Stimulated activated CD4-positive, alpha-beta T cell treated with anti-CD3 and anti-CD28 coated beads, Interleukin-1b, Interleukin-23, amount 100 ng/mL, for 48 hours (primary cell): ENCODE measurements at regions not wholly inside any gene's neighbourhood (a gene's known extent, or its start where the extent isn't known, plus 50 kb on each side); places are given as distances from the start of the nearest gene placed in this dataset.
"Not testable (repeated sequence)": the region's sequence is repeated elsewhere in the genome, so short reads cannot be mapped to it uniquely, and the experiment has no call there.

Experiments used
- DNase-seq: peaks from one replicate; pipeline ENCODE4 v3.0.0-alpha.2; 2020

- no peak for DNase-seq
Measured at GRCh38 chr5:154702477-154702876, 52.7 kb upstream of the LARP1 start.

- not testable (repeated sequence) for DNase-seq
Measured at GRCh38 chr5:154701725-154702124, 53.5 kb upstream of the LARP1 start.

GRCh38 chr5:154701181-154701580 lies 54.0 kb upstream of the LARP1 start:
- no peak for DNase-seq

- DNase-seq, result not testable (repeated sequence)
Measured at GRCh38 chr5:154700289-154700928, 54.8 kb upstream of the LARP1 start.

GRCh38 chr5:154698763-154699162 lies 56.4 kb upstream of the LARP1 start:
- no peak for DNase-seq

GRCh38 chr5:154697371-154697770 lies 57.8 kb upstream of the LARP1 start:
- no peak for DNase-seq

GRCh38 chr5:154696891-154697290 lies 58.3 kb upstream of the LARP1 start:
- no peak for DNase-seq

- no peak for DNase-seq
Measured at GRCh38 chr5:154694159-154694558, 61.0 kb upstream of the LARP1 start.

- DNase-seq, result no peak
Measured at GRCh38 chr5:154690488-154690887, 64.7 kb upstream of the LARP1 start.

- no peak for DNase-seq
Measured at GRCh38 chr5:154686490-154686889, 68.7 kb upstream of the LARP1 start.

GRCh38 chr5:154683101-154683880 lies 71.9 kb upstream of the LARP1 start:
- DNase-seq, result no peak

GRCh38 chr5:154679501-154679900 lies 75.7 kb upstream of the LARP1 start:
- no peak for DNase-seq

- DNase-seq, result no peak
Measured at GRCh38 chr5:154677921-154678320, 77.3 kb upstream of the LARP1 start.

GRCh38 chr5:154676508-154676907 lies 78.7 kb upstream of the LARP1 start:
- DNase-seq, result no peak

- no peak for DNase-seq
Measured at GRCh38 chr5:154674029-154674428, 81.1 kb upstream of the LARP1 start.

- DNase-seq, result no peak
Measured at GRCh38 chr5:154673506-154673905, 81.7 kb upstream of the LARP1 start.

GRCh38 chr5:154669913-154670312 lies 85.3 kb upstream of the LARP1 start:
- DNase-seq, result not testable (repeated sequence)

GRCh38 chr5:154669402-154669801 lies 85.8 kb upstream of the LARP1 start:
- no peak for DNase-seq

- DNase-seq, result no peak
Measured at GRCh38 chr5:154664869-154665268, 90.3 kb upstream of the LARP1 start.

- no peak for DNase-seq
Measured at GRCh38 chr5:154663424-154663823, 91.8 kb upstream of the LARP1 start.

GRCh38 chr5:154654486-154655371 lies 100.4 kb upstream of the LARP1 start:
- DNase-seq, result no peak

GRCh38 chr5:154653764-154654485 lies 101.3 kb upstream of the LARP1 start:
- DNase-seq, result no peak

- no peak for DNase-seq
Measured at GRCh38 chr5:154653418-154653763, 101.8 kb upstream of the LARP1 start.
